ENCODE measurements at regions not wholly inside any gene's neighbourhood (a gene's known extent, or its start where the extent isn't known, plus 50 kb on each side); places are given as distances from the start of the nearest gene placed in this dataset.

- Histone ChIP-seq H3K9ac (ENCODE audit: extremely low read depth, low read length, poor library complexity, severe bottlenecking) (no peak overlapping the region), H3K27ac (ENCODE audit: low read depth, low read length) (no peak overlapping the region), H3K36me3 (ENCODE audit: control insufficient read depth, insufficient read depth, low read length) (no peaks in the 10 kb centered on the region), H3K27me3 (ENCODE audit: control insufficient read depth, insufficient read depth, low read length, poor library complexity, severe bottlenecking) (no peaks in the 10 kb centered on the region), H3K9me3 (ENCODE audit: control insufficient read depth, low read length) (peaks cover 7% of the 10 kb centered on the region), H3K4me1 (ENCODE audit: control insufficient read depth, insufficient read depth, low read length) (no peaks in the 10 kb centered on the region), H3K4me3 (ENCODE audit: low read length) (no peak overlapping the region)
- Mint-ChIP-seq H3K27ac (no peak overlapping the region), H3K4me1 (no peaks in the 10 kb centered on the region), H3K4me3 (no peak overlapping the region), H3K36me3 (ENCODE audit: low read depth) (peaks cover 4% of the 10 kb centered on the region), H3K9me3 (peaks cover 1% of the 10 kb centered on the region), H3K27me3 (ENCODE audit: insufficient read depth) (no peaks in the 10 kb centered on the region)
- DNase-seq: no peak
- no peak for TF ChIP-seq CTCF (conservative IDR thresholded peaks at IDR 0.05)
Measured at GRCh38 chr2:174656676-174657176, 59.1 kb upstream of the WIPF1 start.

GRCh38 chr2:174656035-174656434, 58.4 kb upstream of the WIPF1 start:
- no peak overlapping the region for H3K9ac ChIP-seq (ENCODE audit: extremely low read depth, low read length, poor library complexity, severe bottlenecking)
- no peak overlapping the region for H3K27ac Mint-ChIP-seq

GRCh38 chr2:174654419-174654941, 56.9 kb upstream of the WIPF1 start:
- Mint-ChIP-seq H3K4me1 (no peaks in the 10 kb centered on the region), H3K27me3 (ENCODE audit: insufficient read depth) (no peaks in the 10 kb centered on the region), H3K27ac (no peak overlapping the region), H3K36me3 (ENCODE audit: low read depth) (peaks cover 4% of the 10 kb centered on the region), H3K4me3 (no peak overlapping the region), H3K9me3 (peaks cover 1% of the 10 kb centered on the region)
- no peaks in the 10 kb centered on the region for H3K4me1 ChIP-seq (ENCODE audit: control insufficient read depth, insufficient read depth, low read length)
- H3K27ac ChIP-seq (ENCODE audit: low read depth, low read length): no peak overlapping the region
- H3K9me3 ChIP-seq (ENCODE audit: control insufficient read depth, low read length): peaks cover 7% of the 10 kb centered on the region
- H3K27me3 ChIP-seq (ENCODE audit: control insufficient read depth, insufficient read depth, low read length, poor library complexity, severe bottlenecking): no peaks in the 10 kb centered on the region
- WGBS, 2 experiments (ENCODE audit: insufficient coverage in 1 of 2, insufficient read length in 1 of 2): 84 to 96% methylated on average over 2 to 4 of the region's 4 CpGs
- DNase-seq: no peak
- TF ChIP-seq CTCF (conservative IDR thresholded peaks at IDR 0.05): no peak
- H3K36me3 ChIP-seq (ENCODE audit: control insufficient read depth, insufficient read depth, low read length): no peaks in the 10 kb centered on the region
- H3K9ac ChIP-seq (ENCODE audit: extremely low read depth, low read length, poor library complexity, severe bottlenecking): no peak overlapping the region
- no peak overlapping the region for H3K4me3 ChIP-seq (ENCODE audit: low read length)

More at GRCh38 chr2:174656035-174656434, 58.4 kb upstream of the WIPF1 start:
- Mint-ChIP-seq H3K4me3 (no peak overlapping the region), H3K9me3 (peaks cover 1% of the 10 kb centered on the region), H3K36me3 (ENCODE audit: low read depth) (peaks cover 4% of the 10 kb centered on the region), H3K27me3 (ENCODE audit: insufficient read depth) (no peaks in the 10 kb centered on the region), H3K4me1 (no peaks in the 10 kb centered on the region)
- Histone ChIP-seq H3K36me3 (ENCODE audit: control insufficient read depth, insufficient read depth, low read length) (no peaks in the 10 kb centered on the region), H3K9me3 (ENCODE audit: control insufficient read depth, low read length) (peaks cover 7% of the 10 kb centered on the region), H3K4me1 (ENCODE audit: control insufficient read depth, insufficient read depth, low read length) (no peaks in the 10 kb centered on the region), H3K27me3 (ENCODE audit: control insufficient read depth, insufficient read depth, low read length, poor library complexity, severe bottlenecking) (no peaks in the 10 kb centered on the region), H3K27ac (ENCODE audit: low read depth, low read length) (no peak overlapping the region), H3K4me3 (ENCODE audit: low read length) (no peak overlapping the region)
- TF ChIP-seq CTCF (conservative IDR thresholded peaks at IDR 0.05): no peak
- DNase-seq: no peak
